ENCODE measurements at regions not wholly inside any gene's neighbourhood (a gene's known extent, or its start where the extent isn't known, plus 50 kb on each side); places are given as distances from the start of the nearest gene placed in this dataset.

DNA sequence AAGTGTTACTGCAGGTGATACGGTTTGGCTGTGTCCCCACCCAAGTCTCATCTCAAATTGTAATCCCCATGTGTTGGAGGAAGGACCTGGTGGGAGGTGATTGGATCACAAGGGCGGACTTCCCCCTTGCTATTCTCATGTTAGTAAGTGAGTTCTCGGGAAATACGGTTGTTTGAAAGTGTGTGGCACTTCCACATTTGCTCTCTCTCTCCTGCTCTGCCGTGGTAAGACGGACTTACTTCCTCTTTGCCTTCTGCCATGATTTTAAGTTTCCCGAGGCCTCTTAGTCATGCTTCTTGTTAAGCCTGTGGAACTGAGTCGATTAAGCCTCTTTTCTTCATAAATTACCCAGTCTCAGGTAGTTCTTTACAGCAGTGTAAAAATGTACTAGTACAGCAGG, 65.2 kb upstream of the SLC7A11 start:
- Histone ChIP-seq H3K4me2 (ENCODE audit: low read depth, low read length) (no peak overlapping the region), H2AFZ (ENCODE audit: low read length) (no peak overlapping the region), H3K27ac (ENCODE audit: low read length) (no peak overlapping the region)

DNA sequence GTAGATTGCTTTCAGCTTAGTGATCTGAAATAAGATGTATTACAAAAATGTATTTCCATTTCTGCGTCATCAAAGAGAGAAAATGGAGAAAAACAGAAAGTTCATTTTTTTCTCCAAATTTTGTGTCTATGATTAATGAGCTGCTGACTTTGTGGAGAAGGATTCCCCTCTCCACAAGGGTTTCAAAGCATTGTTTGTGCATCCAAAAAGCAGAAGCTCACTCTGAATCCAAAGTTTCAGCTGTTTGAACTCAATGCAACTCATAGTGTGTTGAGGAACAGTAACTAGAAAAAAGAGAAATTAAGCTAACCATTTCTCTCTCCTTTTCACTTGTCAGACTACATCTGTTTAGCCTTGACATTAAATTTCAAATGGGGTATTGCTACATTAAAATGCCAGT, 62.9 kb upstream of the SLC7A11 start:
- Histone ChIP-seq H3K9me3 (replicated peaks; ENCODE audit: insufficient read depth, low read length) (no peaks in the 10 kb centered on the region), H3K36me3 (replicated peaks; ENCODE audit: insufficient read depth, low read length) (no peaks in the 10 kb centered on the region), H3K9me2 (replicated peaks; ENCODE audit: insufficient read depth, low read length) (no peaks in the 10 kb centered on the region), H3K4me2 (ENCODE audit: low read depth, low read length) (no peak overlapping the region), H3K4me1 (ENCODE audit: low read length) (no peaks in the 10 kb centered on the region), H2AFZ (ENCODE audit: low read length) (no peak overlapping the region), H3F3A (ENCODE audit: insufficient read depth, low read length) (no peaks in the 10 kb centered on the region), H3K27me3 (replicated peaks; ENCODE audit: insufficient read depth, low read length) (no peaks in the 10 kb centered on the region), H4K20me1 (ENCODE audit: insufficient read depth, low read length) (no peaks in the 10 kb centered on the region), H3K27ac (ENCODE audit: low read length) (no peak overlapping the region), H3K9ac (ENCODE audit: low read length) (no peak overlapping the region), H3K4me3 (ENCODE audit: low read length) (no peak overlapping the region), H3K79me2 (ENCODE audit: low read length) (no peaks in the 10 kb centered on the region)
- TF ChIP-seq EZH2 (optimal IDR thresholded peaks at IDR 0.05; ENCODE audit: low read depth, low read length) (no peak), EZH2phosphoT487 (IDR thresholded peaks at IDR 0.05; ENCODE audit: low read length) (no peak)
- TF ChIP-seq, protein P1, sequence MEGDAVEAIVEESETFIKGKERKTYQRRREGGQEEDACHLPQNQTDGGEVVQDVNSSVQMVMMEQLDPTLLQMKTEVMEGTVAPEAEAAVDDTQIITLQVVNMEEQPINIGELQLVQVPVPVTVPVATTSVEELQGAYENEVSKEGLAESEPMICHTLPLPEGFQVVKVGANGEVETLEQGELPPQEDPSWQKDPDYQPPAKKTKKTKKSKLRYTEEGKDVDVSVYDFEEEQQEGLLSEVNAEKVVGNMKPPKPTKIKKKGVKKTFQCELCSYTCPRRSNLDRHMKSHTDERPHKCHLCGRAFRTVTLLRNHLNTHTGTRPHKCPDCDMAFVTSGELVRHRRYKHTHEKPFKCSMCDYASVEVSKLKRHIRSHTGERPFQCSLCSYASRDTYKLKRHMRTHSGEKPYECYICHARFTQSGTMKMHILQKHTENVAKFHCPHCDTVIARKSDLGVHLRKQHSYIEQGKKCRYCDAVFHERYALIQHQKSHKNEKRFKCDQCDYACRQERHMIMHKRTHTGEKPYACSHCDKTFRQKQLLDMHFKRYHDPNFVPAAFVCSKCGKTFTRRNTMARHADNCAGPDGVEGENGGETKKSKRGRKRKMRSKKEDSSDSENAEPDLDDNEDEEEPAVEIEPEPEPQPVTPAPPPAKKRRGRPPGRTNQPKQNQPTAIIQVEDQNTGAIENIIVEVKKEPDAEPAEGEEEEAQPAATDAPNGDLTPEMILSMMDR (IDR thresholded peaks at IDR 0.05; ENCODE audit: low read length), result no peak
- no peak for DNase-seq

More for the DNA sequence above, 65.2 kb upstream of the SLC7A11 start:
- no peaks in the 10 kb centered on the region for H3K9me2 ChIP-seq (replicated peaks; ENCODE audit: insufficient read depth, low read length)
- no peaks in the 10 kb centered on the region for H4K20me1 ChIP-seq (ENCODE audit: insufficient read depth, low read length)
- H3K27me3 ChIP-seq (replicated peaks; ENCODE audit: insufficient read depth, low read length), result no peaks in the 10 kb centered on the region
- no peaks in the 10 kb centered on the region for H3K79me2 ChIP-seq (ENCODE audit: low read length)
- no peak for TF ChIP-seq EZH2phosphoT487 (IDR thresholded peaks at IDR 0.05; ENCODE audit: low read length)
- TF ChIP-seq, protein P1 (IDR thresholded peaks at IDR 0.05; ENCODE audit: low read length), result no peak
- TF ChIP-seq EZH2 (optimal IDR thresholded peaks at IDR 0.05; ENCODE audit: low read depth, low read length), result no peak
- no peaks in the 10 kb centered on the region for H3K36me3 ChIP-seq (replicated peaks; ENCODE audit: insufficient read depth, low read length)
- no peaks in the 10 kb centered on the region for H3F3A ChIP-seq (ENCODE audit: insufficient read depth, low read length)
- H3K9ac ChIP-seq (ENCODE audit: low read length), result no peak overlapping the region
- H3K4me3 ChIP-seq (ENCODE audit: low read length), result no peak overlapping the region
- H3K9me3 ChIP-seq (replicated peaks; ENCODE audit: insufficient read depth, low read length), result no peaks in the 10 kb centered on the region
- no peak for DNase-seq
- no peaks in the 10 kb centered on the region for H3K4me1 ChIP-seq (ENCODE audit: low read length)

DNA sequence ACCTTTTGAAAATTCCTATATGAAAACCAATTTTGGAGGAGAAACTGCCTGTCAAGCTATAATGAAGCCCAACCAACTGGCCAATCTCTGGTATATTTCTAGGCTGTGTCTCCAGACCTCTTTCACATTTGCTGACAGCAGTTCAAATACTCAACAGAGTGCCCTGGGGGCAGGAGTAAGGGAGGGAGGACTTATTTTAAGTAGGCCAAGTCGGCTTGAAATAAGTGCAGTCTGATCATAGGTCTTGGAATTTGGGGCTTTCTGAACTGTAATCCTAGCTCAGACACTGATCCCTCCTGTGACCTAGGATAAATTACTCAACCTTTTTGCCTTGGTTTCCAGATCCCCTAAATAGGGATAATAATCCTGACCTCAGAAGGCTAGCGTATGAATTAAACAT, 59.4 kb upstream of the SLC7A11 start:
- no peak for DNase-seq

More for the DNA sequence above, 59.4 kb upstream of the SLC7A11 start:
- no peaks in the 10 kb centered on the region for H3K9me2 ChIP-seq (replicated peaks; ENCODE audit: insufficient read depth, low read length)
- H2AFZ ChIP-seq (ENCODE audit: low read length), result no peak overlapping the region
- H3K4me1 ChIP-seq (ENCODE audit: low read length), result no peaks in the 10 kb centered on the region
- no peaks in the 10 kb centered on the region for H3K9me3 ChIP-seq (replicated peaks; ENCODE audit: insufficient read depth, low read length)
- H3K27ac ChIP-seq (ENCODE audit: low read length), result no peak overlapping the region
- H3K4me3 ChIP-seq (ENCODE audit: low read length), result no peak overlapping the region
- no peaks in the 10 kb centered on the region for H3K27me3 ChIP-seq (replicated peaks; ENCODE audit: insufficient read depth, low read length)
- no peak overlapping the region for H3K9ac ChIP-seq (ENCODE audit: low read length)
- H3K79me2 ChIP-seq (ENCODE audit: low read length), result no peaks in the 10 kb centered on the region
- TF ChIP-seq EZH2phosphoT487 (IDR thresholded peaks at IDR 0.05; ENCODE audit: low read length) (no peak), EZH2 (optimal IDR thresholded peaks at IDR 0.05; ENCODE audit: low read depth, low read length) (no peak)
- TF ChIP-seq, protein P1 (IDR thresholded peaks at IDR 0.05; ENCODE audit: low read length), result no peak
- H4K20me1 ChIP-seq (ENCODE audit: insufficient read depth, low read length), result no peaks in the 10 kb centered on the region
- no peak overlapping the region for H3K4me2 ChIP-seq (ENCODE audit: low read depth, low read length)
- H3K36me3 ChIP-seq (replicated peaks; ENCODE audit: insufficient read depth, low read length), result no peaks in the 10 kb centered on the region
- no peaks in the 10 kb centered on the region for H3F3A ChIP-seq (ENCODE audit: insufficient read depth, low read length)
